BJ (cell line): ENCODE measurements at regions not wholly inside any gene's neighbourhood (a gene's known extent, or its start where the extent isn't known, plus 50 kb on each side); places are given as distances from the start of the nearest gene placed in this dataset.
A peak's percentile ranks its signal among the peaks of the same experiment; 100 is the strongest.
"Not testable (repeated sequence)": the region's sequence is repeated elsewhere in the genome, so short reads cannot be mapped to it uniquely, and the experiment has no call there.

Source experiments
- CTCF ChIA-PET: fragments of 350-600 bp; formaldehyde crosslinking; extraction: SDS; loops from one replicate; lab custom pipeline; 2021; ENCODE audit warnings: antibody characterized with exemption, inconsistent platforms; lab: Yijun Ruan, JAX
- POLR2A ChIA-PET: fragments of 300-600 bp; sonication (Branson Sonifier 250); formaldehyde crosslinking; extraction: SDS; loops from one replicate; lab custom pipeline; 2021; ENCODE audit warnings: antibody characterized with exemption; lab: Charles Lee
- DNase-seq: peaks from one replicate; pipeline ENCODE4 v3.0.0-alpha.2; 2011; ENCODE audit warnings: low read depth
- H3K27me3 ChIP-seq: 2 replicates; pipeline ENCODE4 v1.6.0; 2011; ENCODE audit warnings: low read length; ENCODE audit not compliant: control insufficient read depth, insufficient read depth
- H3K36me3 ChIP-seq: 2 replicates; pipeline ENCODE4 v1.5.1; 2011; ENCODE audit warnings: low read length; ENCODE audit not compliant: control insufficient read depth, insufficient read depth
- H3K4me3 ChIP-seq: 2 replicates; pipeline ENCODE4 v1.5.1; 2011; ENCODE audit warnings: low read depth, mild to moderate bottlenecking, control low read depth, low read length
- CTCF ChIP-seq: IDR thresholded peaks from 2 replicates; pipeline ENCODE4 v1.5.1; 2011; ENCODE audit warnings: low read depth, mild to moderate bottlenecking, control low read depth, inconsistent platforms, low read length, moderate library complexity; ENCODE audit not compliant: insufficient read depth

- no peak for DNase-seq
- no peaks in the 10 kb centered on the region for H3K27me3 ChIP-seq
- CTCF ChIA-PET, result interaction anchor here (0.8 kb wide), 1 partner anchor 194 kb away, joined by 3 read pairs; no protein-coding TSS in a partner anchor
- H3K4me3 ChIP-seq, result no peak overlapping the region
- POLR2A ChIA-PET, result no interaction called here
- no peaks in the 10 kb centered on the region for H3K36me3 ChIP-seq
- TF ChIP-seq CTCF, result no peak
Measured at GRCh38 chr1:65027666-65028358, 61.5 kb upstream of the JAK1 start.

- POLR2A ChIA-PET, CTCF ChIA-PET, H3K36me3 ChIP-seq, H3K4me3 ChIP-seq, DNase-seq, H3K27me3 ChIP-seq: not testable (repeated sequence)
Measured at GRCh38 chr1:65029434-65029833, 63.1 kb upstream of the JAK1 start.

- H3K27me3 ChIP-seq, DNase-seq, H3K4me3 ChIP-seq, POLR2A ChIA-PET, H3K36me3 ChIP-seq: not testable (repeated sequence)
- CTCF ChIA-PET, result interaction anchor here (1.1 to 2.9 kb wide), 2 partner anchors 8 to 14 kb away, joined by 3 to 8 read pairs; no protein-coding TSS in a partner anchor
Measured at GRCh38 chr1:65034879-65035278, 68.5 kb upstream of the JAK1 start.

- ChIA-PET POLR2A (interaction anchor here (0.6 kb wide), 1 partner anchor 273 kb away, joined by 4 read pairs; the partner anchor contains the start of gene DNAJC6), CTCF (interaction anchor here (1.2 to 2.9 kb wide), 4 partner anchors 9 to 39 kb away, joined by 3 to 8 read pairs (median 4); no protein-coding TSS in a partner anchor)
- peak; percentile 29 for DNase-seq
- Histone ChIP-seq H3K4me3 (no peak overlapping the region), H3K36me3 (no peaks in the 10 kb centered on the region), H3K27me3 (no peaks in the 10 kb centered on the region)
- no peak for TF ChIP-seq CTCF
Measured at GRCh38 chr1:65036570-65037051, 70.3 kb upstream of the JAK1 start.

GRCh38 chr1:65039066-65039465, 72.7 kb upstream of the JAK1 start:
- H3K27me3 ChIP-seq, result no peaks in the 10 kb centered on the region
- CTCF ChIA-PET, result interaction anchor here (1.1 kb wide), 1 partner anchor 170 kb away, joined by 3 read pairs; no protein-coding TSS in a partner anchor
- POLR2A ChIA-PET, result no interaction called here
- H3K4me3 ChIP-seq, result no peak overlapping the region
- TF ChIP-seq CTCF, result no peak
- H3K36me3 ChIP-seq, result no peaks in the 10 kb centered on the region
- DNase-seq, result no peak

- TF ChIP-seq CTCF, result no peak
- no peaks in the 10 kb centered on the region for H3K36me3 ChIP-seq
- no peak overlapping the region for H3K4me3 ChIP-seq
- ChIA-PET CTCF (interaction anchor here (1.1 kb wide), 1 partner anchor 170 kb away, joined by 3 read pairs; no protein-coding TSS in a partner anchor), POLR2A (no interaction called here)
- no peak for DNase-seq
- H3K27me3 ChIP-seq, result no peaks in the 10 kb centered on the region
Measured at GRCh38 chr1:65039508-65039907, 73.2 kb upstream of the JAK1 start.
